ENCODE measurements at regions not wholly inside any gene's neighbourhood (a gene's known extent, or its start where the extent isn't known, plus 50 kb on each side); places are given as distances from the start of the nearest gene placed in this dataset.
"Not testable (repeated sequence)": the region's sequence is repeated elsewhere in the genome, so short reads cannot be mapped to it uniquely, and the experiment has no call there.

DNA sequence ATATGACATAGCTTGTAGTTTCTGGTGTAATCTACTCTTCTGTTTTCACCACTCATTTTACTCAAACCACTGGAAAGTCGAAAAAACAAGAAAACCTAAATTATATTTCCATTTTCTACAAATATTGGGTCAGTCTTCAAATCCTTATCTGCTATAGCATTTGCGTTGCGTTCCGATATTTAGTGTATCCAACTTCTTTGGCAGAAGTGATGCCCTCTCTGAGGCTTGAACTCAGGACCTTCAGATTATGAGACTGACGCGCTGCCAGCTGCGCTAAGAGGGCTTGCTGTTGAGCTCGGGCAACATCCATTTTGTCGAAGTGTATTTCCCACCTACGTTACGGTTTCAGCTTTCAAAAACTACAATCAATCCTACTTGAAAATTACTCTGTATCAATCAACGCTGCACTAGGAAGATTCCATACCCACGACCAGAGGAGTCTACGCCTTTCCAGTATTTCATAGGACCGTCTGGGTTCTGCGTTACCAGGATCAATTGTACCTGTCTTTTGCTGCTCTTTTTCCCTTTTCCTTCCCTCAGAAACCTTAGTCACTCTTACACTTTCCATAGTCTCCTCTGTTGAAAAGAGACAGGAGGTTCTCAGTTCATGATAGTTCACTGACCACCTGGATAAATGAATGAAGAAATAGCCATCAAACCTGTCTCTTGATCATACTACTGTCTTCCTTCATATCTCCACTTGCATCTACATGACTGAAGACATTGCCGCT is 140.5 kb upstream of the ZNF322 start:
- DNase-seq = not testable (repeated sequence)

DNA sequence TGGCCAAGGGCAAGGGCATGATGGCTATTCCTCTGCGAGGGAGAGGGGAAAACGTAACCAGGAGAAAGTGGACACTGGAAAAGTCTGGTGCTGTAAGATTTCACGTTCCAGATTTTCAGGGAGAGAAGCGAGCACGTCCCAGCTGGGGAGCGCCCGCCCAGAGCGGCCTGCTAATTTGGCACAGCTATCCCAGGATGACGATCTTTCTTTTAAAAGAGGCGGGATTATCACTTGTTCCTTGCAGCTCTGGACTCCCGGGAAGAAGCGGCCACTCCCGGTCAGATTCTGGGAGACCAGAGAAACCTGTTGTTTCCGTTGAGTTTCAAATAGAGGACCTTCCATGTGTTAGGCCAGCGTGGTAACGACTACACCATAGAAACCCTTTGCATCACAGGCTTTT is 144.2 kb upstream of the ZNF322 start:
- DNase-seq = not testable (repeated sequence)

DNA sequence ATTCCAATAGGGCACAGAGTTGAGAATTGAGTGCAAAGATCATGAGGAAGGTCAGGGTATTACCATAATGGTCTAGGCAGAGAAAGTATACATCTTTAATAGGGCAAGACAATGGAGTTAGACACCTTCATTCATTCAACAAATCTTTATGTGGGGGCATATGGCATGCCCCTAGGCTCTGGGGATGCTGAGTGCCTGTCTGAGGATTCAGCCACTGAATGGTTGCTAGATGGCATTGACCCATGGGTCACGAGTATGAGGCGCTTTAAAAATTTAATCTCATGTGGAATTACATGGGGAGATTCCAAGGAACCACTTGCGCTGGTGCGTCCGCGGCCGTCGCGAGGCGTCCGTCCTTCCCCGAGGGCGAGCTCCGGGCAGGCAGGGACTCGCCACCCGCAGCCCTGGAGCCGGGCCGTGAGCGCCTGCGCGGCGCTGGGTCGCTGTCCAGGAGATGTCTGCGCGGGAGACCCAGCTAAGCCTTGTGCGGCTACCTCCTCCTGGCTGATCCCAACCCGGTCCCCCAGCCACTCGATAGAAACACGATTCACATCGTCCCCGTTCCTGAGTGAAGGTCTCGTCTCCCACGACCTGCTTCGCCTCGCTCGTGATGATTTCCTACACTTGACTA is 152.1 kb upstream of the ZNF322 start:
- DNase-seq = not testable (repeated sequence)

- not testable (repeated sequence) for DNase-seq
Measured at GRCh38 chr6:26818640-26819225, 159.2 kb upstream of the ZNF322 start.

GRCh38 chr6:26827965-26828364 is 168.4 kb upstream of the ZNF322 start:
- DNase-seq = not testable (repeated sequence)

DNA sequence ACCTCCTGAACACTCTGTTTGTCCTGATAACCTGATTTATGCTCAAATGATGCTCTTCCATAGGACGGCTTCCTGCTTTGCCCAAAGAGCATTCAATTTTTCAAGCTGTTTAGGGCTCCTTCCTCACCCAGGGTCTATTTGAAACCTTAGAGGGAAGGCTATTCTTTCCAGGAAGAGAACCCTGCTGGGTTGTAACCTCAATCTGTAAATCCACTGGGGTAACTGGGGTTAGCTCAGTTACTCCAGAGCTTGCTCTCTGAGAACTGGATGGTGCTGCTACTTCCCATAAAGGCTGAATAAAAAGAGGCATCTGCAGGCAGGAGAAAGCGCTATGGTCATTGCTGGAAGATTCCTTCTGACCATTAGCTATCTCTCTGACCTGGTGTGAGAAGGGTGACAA is 169.9 kb upstream of the ZNF322 start:
- DNase-seq = not testable (repeated sequence)

- DNase-seq = not testable (repeated sequence)
Measured at GRCh38 chr6:26830992-26831391, 171.4 kb upstream of the ZNF322 start.

GRCh38 chr6:26835707-26836106 is 176.2 kb upstream of the ZNF322 start:
- DNase-seq = not testable (repeated sequence)

DNA sequence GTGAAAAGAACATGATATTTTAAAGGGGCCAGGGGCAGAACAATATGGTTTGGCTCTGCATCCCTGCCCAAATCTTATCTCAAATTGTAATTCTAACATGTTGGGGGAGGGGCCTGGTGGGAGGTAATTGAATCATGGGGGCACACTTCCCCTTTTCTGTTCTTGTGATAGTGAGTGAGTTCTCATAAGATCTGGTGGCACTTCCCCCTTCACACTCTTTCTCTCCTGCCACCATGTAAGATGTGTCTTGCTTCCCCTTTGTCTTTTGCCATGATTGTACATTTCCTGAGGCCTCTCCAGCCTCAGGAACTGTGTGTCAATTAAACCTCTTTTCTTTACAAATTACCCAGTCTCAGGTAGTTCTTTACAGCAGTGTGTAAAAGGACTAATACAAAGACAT is 177.1 kb upstream of the ZNF322 start:
- DNase-seq = not testable (repeated sequence)

DNA sequence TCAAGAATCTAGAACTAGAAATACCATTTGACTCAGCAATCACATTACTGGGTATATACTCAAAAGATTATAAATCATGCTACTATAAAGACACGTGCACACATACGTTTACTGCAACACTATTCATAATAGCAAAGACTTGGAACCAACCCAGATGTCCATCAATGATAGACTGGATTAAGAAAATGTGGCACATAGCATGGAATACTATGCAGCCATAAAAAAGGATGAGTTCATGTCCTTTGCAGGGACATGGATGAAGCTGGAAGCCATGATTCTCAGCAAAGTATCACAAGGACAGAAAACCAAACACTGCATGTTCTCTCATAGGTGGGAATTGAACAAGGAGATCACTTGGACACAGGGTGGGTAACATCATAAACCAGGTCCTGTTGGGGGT is 185.3 kb upstream of the ZNF322 start:
- not testable (repeated sequence) for DNase-seq

GRCh38 chr6:26857289-26857688 is 197.7 kb upstream of the ZNF322 start:
- DNase-seq = not testable (repeated sequence)

DNA sequence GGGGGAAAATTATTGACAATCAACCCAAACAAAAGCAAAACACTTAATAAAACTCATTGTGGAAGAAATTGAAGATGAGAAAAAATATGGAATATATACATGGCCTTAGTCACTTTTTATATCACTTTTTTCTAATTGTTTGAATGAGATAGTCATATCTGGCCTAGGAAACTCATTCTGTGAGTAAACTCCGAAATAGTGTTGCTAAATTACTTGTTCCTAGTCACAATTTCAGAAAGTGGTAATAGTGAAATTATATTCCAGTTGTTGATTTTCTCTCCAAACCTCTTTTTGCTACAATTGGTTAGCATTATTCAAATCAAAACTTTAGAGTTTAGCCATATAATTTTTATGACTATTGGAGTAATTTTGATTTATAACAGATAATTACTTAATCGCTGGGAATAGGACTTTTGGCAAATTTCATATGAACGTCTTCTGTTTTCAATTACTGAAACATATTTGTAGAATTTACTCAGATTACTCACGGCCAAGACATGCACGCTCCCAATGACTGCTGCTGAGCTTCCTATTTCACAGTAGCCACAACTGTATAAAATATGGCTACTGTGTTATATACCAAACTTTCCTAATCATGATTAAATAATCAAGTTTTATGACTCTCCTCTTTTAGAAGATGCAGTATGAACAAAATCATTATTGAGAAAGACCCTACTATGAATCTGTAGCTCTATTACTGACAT is 199.7 kb upstream of the ZNF322 start:
- DNase-seq = not testable (repeated sequence)

DNA sequence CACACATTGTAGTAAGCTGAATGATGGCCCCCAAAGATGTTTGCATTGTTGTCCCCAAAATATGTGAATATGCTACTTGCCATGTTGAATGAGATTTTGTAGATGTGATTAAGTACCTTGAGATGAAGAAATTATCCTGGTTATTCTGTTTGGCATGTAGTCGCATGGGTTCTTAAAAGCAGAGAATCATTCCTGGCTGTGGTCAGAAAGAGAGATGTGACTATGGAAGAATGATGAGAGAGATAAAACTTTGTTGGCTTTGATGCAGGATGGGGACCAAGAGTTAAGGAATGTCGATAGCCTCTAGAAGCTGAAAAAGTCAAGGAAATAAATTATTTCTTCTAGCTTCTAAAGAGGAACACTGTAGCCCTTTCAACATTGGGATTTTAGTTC is 200.2 kb upstream of the ZNF322 start:
- not testable (repeated sequence) for DNase-seq

- DNase-seq = not testable (repeated sequence)
Measured at GRCh38 chr6:26861913-26862312, 202.4 kb upstream of the ZNF322 start.

- not testable (repeated sequence) for DNase-seq
Measured at GRCh38 chr6:26863641-26864040, 204.1 kb upstream of the ZNF322 start.

DNA sequence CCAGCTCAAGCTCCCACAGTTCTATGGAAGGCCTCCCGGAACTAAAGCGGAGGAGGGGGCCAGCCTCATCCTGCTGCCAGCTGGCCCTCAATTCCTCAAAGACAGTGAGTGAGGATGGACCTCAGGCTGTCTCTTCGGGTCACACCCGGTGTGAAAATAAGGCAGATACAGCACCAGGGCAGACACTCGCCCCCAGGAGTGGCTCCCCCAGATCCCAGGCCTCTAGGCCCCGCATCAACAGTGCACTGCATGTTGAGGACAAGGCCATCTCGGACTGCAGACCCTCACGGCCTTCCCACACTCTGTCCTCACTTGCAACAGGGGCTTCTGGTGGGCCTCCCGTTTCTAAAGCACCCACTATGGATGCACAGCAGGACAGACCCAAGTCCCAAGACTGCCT is 239.2 kb upstream of the ZNF322 start:
- DNase-seq = not testable (repeated sequence)

DNA sequence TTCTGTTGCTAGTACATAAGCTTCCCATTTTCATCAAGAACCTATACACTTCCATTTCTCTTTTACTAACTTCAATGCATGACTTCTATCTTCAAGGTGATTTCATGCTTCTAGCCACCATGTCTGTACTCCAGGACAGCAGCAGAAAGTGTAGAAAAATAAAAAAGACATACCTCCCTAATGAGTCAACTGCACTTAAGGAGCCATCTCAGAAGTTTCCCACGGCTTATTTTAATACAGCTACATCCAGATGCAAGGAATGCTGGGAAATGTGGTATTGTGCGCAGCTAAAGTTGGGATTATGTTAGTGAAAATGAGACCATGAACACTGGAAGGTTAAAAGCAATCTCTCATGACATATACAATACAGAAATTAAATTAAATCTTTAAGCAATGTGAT is 264.7 kb upstream of the ZNF322 start:
- not testable (repeated sequence) for DNase-seq

DNA sequence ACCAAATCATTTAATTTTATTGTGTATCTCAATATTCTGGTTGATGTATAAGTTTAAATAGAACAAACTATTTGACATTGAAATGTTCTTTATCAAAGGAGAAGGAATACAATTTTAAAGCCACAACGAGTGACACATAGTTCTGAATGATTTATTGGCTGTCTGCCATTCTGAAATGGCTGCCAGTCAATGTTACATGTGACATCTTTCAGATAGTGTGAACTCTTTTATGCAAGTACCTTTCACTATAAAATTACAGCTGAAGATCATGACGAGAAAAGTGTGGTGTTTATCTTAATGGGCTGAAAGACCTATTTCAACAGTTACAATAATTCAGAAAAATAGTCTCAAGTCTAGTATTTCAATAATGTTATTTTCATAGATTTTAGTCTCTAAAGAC is 268.6 kb upstream of the ZNF322 start:
- not testable (repeated sequence) for DNase-seq

DNA sequence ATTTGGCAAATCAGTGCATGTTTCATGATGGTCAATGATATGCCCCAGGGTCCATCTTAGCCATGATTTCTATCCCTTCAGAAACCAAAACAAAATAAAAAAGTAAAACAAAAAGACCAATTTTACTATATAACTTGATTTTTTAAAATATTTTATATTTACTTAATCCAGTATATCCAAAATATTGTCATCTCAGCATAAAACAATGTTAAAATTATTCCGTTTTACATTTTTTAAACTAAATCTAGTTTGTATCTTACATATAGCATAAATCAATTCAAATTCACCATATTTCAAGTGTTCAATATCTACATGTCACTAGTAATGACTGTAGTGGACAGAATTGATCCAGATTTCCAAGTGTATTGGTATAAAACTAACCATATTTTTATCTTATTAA is 277.7 kb upstream of the ZNF322 start:
- DNase-seq = not testable (repeated sequence)

GRCh38 chr6:26951211-26951610 is 291.7 kb upstream of the ZNF322 start:
- not testable (repeated sequence) for DNase-seq

DNA sequence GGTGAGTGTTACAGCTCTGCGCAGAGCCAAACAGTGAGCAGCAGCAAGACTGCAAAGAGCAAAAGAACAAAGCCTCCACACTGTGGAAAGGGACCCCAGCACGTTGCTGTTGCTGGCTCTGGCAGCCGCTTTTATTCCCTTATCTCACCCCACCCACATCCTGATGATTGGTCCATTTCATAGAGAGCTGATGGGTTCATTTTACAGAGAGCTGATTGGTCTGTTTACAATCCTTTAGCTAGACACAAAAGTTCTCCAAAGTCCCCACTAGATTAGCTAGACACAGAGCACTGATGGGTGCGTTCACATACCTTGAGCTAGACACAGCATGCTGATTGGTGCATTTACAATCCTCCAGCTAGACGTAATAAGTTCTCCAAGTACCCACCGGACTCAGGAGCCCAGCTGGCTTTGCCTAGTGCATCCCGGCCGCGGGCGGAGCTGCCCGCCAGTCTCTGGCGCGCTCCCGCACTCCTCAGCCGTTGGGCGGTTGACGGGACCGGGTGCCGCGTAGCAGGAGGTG is 291.4 kb upstream of the PRSS16 start:
- DNase-seq = peak; percentile 42

DNA sequence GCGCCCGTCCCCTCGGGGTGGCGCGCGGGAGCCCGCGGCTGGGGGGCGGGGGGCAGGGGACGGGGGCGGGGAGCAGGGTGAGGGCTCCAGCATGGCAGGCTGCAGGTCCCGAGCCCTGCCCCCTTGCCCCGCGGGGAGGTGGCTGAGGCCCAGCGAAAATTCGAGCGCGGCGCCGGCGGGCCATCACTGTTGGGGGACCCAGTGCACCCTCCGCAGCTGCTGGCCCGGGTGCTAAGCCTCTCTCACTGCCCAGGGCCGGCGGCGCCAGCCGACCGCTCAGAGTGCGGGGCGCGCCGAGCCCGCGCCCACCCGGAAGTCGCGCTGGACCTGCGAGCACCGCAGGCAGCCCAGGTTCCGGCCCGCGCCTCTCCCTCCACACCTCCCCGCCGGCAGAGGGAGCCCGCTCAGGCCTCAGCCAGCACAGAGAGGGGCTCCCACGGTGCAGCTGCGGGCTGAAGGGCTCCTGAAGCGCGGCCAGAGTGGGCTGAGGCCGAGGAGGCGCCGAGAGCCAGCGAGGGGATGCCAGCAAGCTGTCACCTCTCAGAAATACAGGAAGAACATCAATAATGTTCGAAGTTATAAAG is 290.8 kb upstream of the PRSS16 start:
- DNase-seq = not testable (repeated sequence)
